ENCODE measurements at regions not wholly inside any gene's neighbourhood (a gene's known extent, or its start where the extent isn't known, plus 50 kb on each side); places are given as distances from the start of the nearest gene placed in this dataset.

DNA sequence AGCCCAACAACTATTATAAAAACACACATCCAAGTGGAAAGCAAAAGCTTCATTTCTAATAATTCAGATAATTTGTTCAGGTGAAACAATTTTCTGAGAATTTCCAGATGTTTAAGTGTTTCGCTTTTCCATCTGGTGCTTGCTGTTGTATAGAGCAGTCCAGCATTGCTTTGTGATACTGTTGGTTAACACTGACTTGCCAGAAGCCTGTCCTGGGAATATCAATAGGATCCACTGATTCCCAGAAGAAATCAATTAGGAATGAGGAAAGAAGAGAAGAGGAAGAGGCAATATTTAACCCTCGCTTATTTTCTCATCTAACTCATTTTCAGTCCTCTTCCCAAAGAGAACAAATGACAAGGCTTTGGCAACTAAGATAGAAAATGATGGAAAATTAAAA lies 94.9 kb upstream of the DDIT4L start:
- Histone ChIP-seq H3K9me3 (no peaks in the 10 kb centered on the region), H3K27me3 (no peaks in the 10 kb centered on the region), H3K4me3 (replicated peaks in 1 of 3) (no peak overlapping the region), H3K27ac (no peak overlapping the region), H3K4me1 (no peaks in the 10 kb centered on the region), H3K36me3 (no peaks in the 10 kb centered on the region)
- TF ChIP-seq CTCF (IDR thresholded peaks at IDR 0.05) (no peak), POLR2A (IDR thresholded peaks at IDR 0.05) (no peak)
- intact Hi-C loops (cut with DNase I): no loop called here
- WGBS, 2 donors: 95% methylated on average over 2 of the region's 2 CpGs
- DNase-seq: no peak

GRCh38 chr4:100284129-100284880 lies 94.0 kb upstream of the DDIT4L start:
- Histone ChIP-seq H3K4me1 (no peaks in the 10 kb centered on the region), H3K27ac (no peak overlapping the region), H3K36me3 (no peaks in the 10 kb centered on the region), H3K9me3 (no peaks in the 10 kb centered on the region), H3K4me3 (replicated peaks in 1 of 3) (no peak overlapping the region), H3K27me3 (no peaks in the 10 kb centered on the region)
- TF ChIP-seq POLR2A (IDR thresholded peaks at IDR 0.05) (no peak), CTCF (IDR thresholded peaks at IDR 0.05) (no peak)
- 69 to 70% methylated on average over 10 of the region's 10 CpGs for whole genome bisulfite sequencing, 2 donors
- intact Hi-C loops (cut with DNase I): no loop called here
- DNase-seq: no peak

DNA sequence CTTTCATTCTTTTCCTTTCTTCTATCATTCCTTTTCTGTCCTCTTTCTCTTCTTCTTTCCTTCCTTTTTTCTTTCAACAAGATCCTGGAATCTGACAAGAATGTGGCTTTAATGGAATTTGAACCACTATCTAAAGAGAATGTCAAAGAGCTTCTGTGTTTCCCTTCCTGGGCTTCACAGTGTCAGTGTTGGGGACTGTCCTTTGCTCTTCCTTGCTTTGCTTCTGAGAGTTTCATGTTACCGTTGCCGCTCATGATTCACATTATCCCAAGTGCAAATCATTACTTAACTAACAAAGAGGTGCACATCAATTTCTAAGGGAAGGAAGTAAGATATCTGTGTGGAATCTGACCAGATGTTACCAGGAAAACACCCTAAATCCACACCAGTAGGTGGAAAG lies 90.5 kb upstream of the DDIT4L start:
- 51 to 61% methylated on average over 2 of the region's 2 CpGs for WGBS, 2 donors
- no peak overlapping the region for H3K27ac ChIP-seq
- no peak for TF ChIP-seq CTCF (IDR thresholded peaks at IDR 0.05)
- TF ChIP-seq POLR2A (IDR thresholded peaks at IDR 0.05): no peak
- H3K27me3 ChIP-seq: no peaks in the 10 kb centered on the region
- no peaks in the 10 kb centered on the region for H3K4me1 ChIP-seq
- H3K9me3 ChIP-seq: no peaks in the 10 kb centered on the region
- intact Hi-C loops (cut with DNase I): no loop called here
- no peak overlapping the region for H3K4me3 ChIP-seq (replicated peaks in 1 of 3)
- no peaks in the 10 kb centered on the region for H3K36me3 ChIP-seq
- DNase-seq: no peak

- WGBS, 2 donors: 92 to 98% methylated on average over 3 of the region's 3 CpGs
- H3K4me3 ChIP-seq (replicated peaks in 1 of 3): no peak overlapping the region
- no peak for DNase-seq
- H3K27me3 ChIP-seq: no peaks in the 10 kb centered on the region
- H3K9me3 ChIP-seq: no peaks in the 10 kb centered on the region
- H3K4me1 ChIP-seq: no peaks in the 10 kb centered on the region
- H3K36me3 ChIP-seq: no peaks in the 10 kb centered on the region
- TF ChIP-seq POLR2A (IDR thresholded peaks at IDR 0.05) (no peak), CTCF (IDR thresholded peaks at IDR 0.05) (no peak)
- no peak overlapping the region for H3K27ac ChIP-seq
- intact Hi-C loops (cut with DNase I): no loop called here
These were observed 88.3 kb upstream of the DDIT4L start for GRCh38 chr4:100278567-100278966.

GRCh38 chr4:100269446-100269845 lies 79.2 kb upstream of the DDIT4L start:
- Histone ChIP-seq H3K27me3 (no peaks in the 10 kb centered on the region), H3K36me3 (no peaks in the 10 kb centered on the region), H3K27ac (no peak overlapping the region), H3K4me1 (no peaks in the 10 kb centered on the region), H3K4me3 (replicated peaks in 1 of 3) (no peak overlapping the region), H3K9me3 (no peaks in the 10 kb centered on the region)
- intact Hi-C loops (cut with DNase I): no loop called here
- no peak for DNase-seq
- TF ChIP-seq CTCF (IDR thresholded peaks at IDR 0.05) (no peak), POLR2A (IDR thresholded peaks at IDR 0.05) (no peak)
- WGBS, 2 donors: 90 to 94% methylated on average over 2 of the region's 2 CpGs
